IPS-NIHi7 (cell line): ENCODE measurements at regions not wholly inside any gene's neighbourhood (a gene's known extent, or its start where the extent isn't known, plus 50 kb on each side); places are given as distances from the start of the nearest gene placed in this dataset.

Source experiments
- DNase-seq: peaks from one replicate; pipeline ENCODE4 v3.0.0; 2012; ENCODE audit warnings: mixed read lengths; ENCODE audit errors: extremely low spot score

- no peak for DNase-seq
Measured at GRCh38 chr13:22423261-22423660, 752.4 kb downstream of the FGF9 start.

GRCh38 chr13:22425087-22425486, 754.2 kb downstream of the FGF9 start:
- no peak for DNase-seq

- DNase-seq, result no peak
Measured at GRCh38 chr13:22427066-22427465, 753.7 kb upstream of the SGCG start.

- no peak for DNase-seq
Measured at GRCh38 chr13:22427783-22428182, 753.0 kb upstream of the SGCG start.

- DNase-seq, result no peak
Measured at GRCh38 chr13:22428188-22428828, 752.5 kb upstream of the SGCG start.

GRCh38 chr13:22432690-22433089, 748.1 kb upstream of the SGCG start:
- no peak for DNase-seq

- DNase-seq, result no peak
Measured at GRCh38 chr13:22447132-22447886, 733.5 kb upstream of the SGCG start.

- DNase-seq, result no peak
Measured at GRCh38 chr13:22449251-22449650, 731.5 kb upstream of the SGCG start.

GRCh38 chr13:22451327-22451741, 729.4 kb upstream of the SGCG start:
- no peak for DNase-seq

GRCh38 chr13:22454586-22454985, 726.2 kb upstream of the SGCG start:
- DNase-seq, result peak; percentile 57

GRCh38 chr13:22455036-22455435, 725.7 kb upstream of the SGCG start:
- DNase-seq, result no peak

GRCh38 chr13:22461854-22462490, 718.8 kb upstream of the SGCG start:
- no peak for DNase-seq

- DNase-seq, result no peak
Measured at GRCh38 chr13:22463089-22463488, 717.7 kb upstream of the SGCG start.

GRCh38 chr13:22468045-22468444, 712.7 kb upstream of the SGCG start:
- no peak for DNase-seq

- DNase-seq, result no peak
Measured at GRCh38 chr13:22468824-22469223, 712.0 kb upstream of the SGCG start.

GRCh38 chr13:22469452-22469851, 711.3 kb upstream of the SGCG start:
- no peak for DNase-seq

GRCh38 chr13:22470075-22470474, 710.7 kb upstream of the SGCG start:
- DNase-seq, result no peak

- no peak for DNase-seq
Measured at GRCh38 chr13:22482496-22483000, 698.2 kb upstream of the SGCG start.

GRCh38 chr13:22483276-22483675, 697.5 kb upstream of the SGCG start:
- no peak for DNase-seq

- no peak for DNase-seq
Measured at GRCh38 chr13:22486490-22486889, 694.3 kb upstream of the SGCG start.

GRCh38 chr13:22487932-22488331, 692.8 kb upstream of the SGCG start:
- no peak for DNase-seq

- no peak for DNase-seq
Measured at GRCh38 chr13:22489771-22490170, 691.0 kb upstream of the SGCG start.

GRCh38 chr13:22495819-22496218, 685.0 kb upstream of the SGCG start:
- DNase-seq, result no peak
